ENCODE measurements at regions not wholly inside any gene's neighbourhood (a gene's known extent, or its start where the extent isn't known, plus 50 kb on each side); places are given as distances from the start of the nearest gene placed in this dataset.

DNA sequence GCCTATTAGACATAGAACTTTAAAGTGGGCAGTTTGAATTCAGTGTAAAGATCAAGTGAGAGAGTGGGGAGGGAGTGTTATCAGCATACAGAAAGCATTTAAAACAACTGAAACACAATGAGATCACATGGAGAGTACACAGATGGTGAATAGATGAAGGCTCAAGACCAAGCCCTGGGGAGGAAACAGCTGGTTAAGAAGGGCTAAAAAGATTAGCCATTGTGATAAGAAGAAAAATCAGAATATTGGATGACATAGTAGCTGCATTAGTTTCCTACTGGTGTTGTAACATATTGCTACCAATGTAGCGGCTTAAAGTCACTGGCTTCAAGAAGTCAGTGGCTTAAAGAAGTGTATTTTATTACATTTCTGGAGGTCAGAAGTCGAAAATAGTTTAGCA lies 443.4 kb upstream of the RGS18 start:
- Histone ChIP-seq H3K14ac (replicated peaks; ENCODE audit: low read depth, low read length) (no peak overlapping the region), H3K23ac (ENCODE audit: low read depth, low read length) (no peak overlapping the region)
- CTCF ChIA-PET, result no interaction called here

More for the DNA sequence above, 443.4 kb upstream of the RGS18 start:
- Histone ChIP-seq H2AK5ac (ENCODE audit: low read depth, low read length) (no peak overlapping the region), H3K18ac (ENCODE audit: low read depth, low read length) (no peak overlapping the region), H3K4me3 (ENCODE audit: insufficient read depth, low read depth, low read length) (no peak overlapping the region), H2BK20ac (ENCODE audit: low read depth, low read length) (no peak overlapping the region), H4K20me1 (ENCODE audit: insufficient read depth, low read length) (no peaks in the 10 kb centered on the region), H3K9ac (ENCODE audit: low read depth, low read length) (no peak overlapping the region), H3K27ac (ENCODE audit: insufficient read depth, low read length) (no peak overlapping the region), H2BK120ac (ENCODE audit: low read depth, low read length) (no peak overlapping the region), H2BK5ac (ENCODE audit: low read depth, low read length, poor library complexity, severe bottlenecking) (no peak overlapping the region), H4K91ac (ENCODE audit: insufficient read depth, low read depth, low read length) (no peak overlapping the region), H2AFZ (replicated peaks; ENCODE audit: low read length, poor library complexity) (no peak overlapping the region), H4K8ac (ENCODE audit: low read depth in 2 of 2, low read length in 2 of 2) (no peak overlapping the region), H4K5ac (ENCODE audit: low read depth, low read length) (no peak overlapping the region), H3K56ac (ENCODE audit: extremely low read depth, insufficient read depth, low read length) (no peak overlapping the region), H3K27me3 (ENCODE audit: control insufficient read depth, insufficient read depth, low read length) (no peaks in the 10 kb centered on the region), H3K4me2 (ENCODE audit: low read depth, low read length) (no peak overlapping the region), H3K36me3 (ENCODE audit: control insufficient read depth, insufficient read depth, low read length) (no peaks in the 10 kb centered on the region), H2AK9ac (replicated peaks; ENCODE audit: low read depth, low read length, poor library complexity) (no peak overlapping the region), H3K4me1 (ENCODE audit: control insufficient read depth, insufficient read depth, low read length) (no peaks in the 10 kb centered on the region), H3K4ac (ENCODE audit: low read depth, low read length) (no peak overlapping the region), H3K9me1 (ENCODE audit: insufficient read depth, low read length) (no peaks in the 10 kb centered on the region), H3K79me1 (ENCODE audit: low read depth in 1 of 2, low read length in 2 of 2) (no peaks in the 10 kb centered on the region), H3K9me3 (ENCODE audit: control insufficient read depth, insufficient read depth, low read length) (no peaks in the 10 kb centered on the region), H2BK15ac (ENCODE audit: low read depth, low read length) (no peak overlapping the region)
- no peak for TF ChIP-seq CEBPB (IDR thresholded peaks at IDR 0.05; ENCODE audit: low read depth, low read length)
- dilution Hi-C loops (cut with HindIII; ENCODE audit: low sequenced_read_pairs, unreplicated experiment) (no loop called here), intact Hi-C loops (cut with micrococcal nuclease) (no loop called here), in situ Hi-C loops (cut with MboI; ENCODE audit: low sequenced_read_pairs) (no loop called here)
- no CpG with 5 or more reads among the region's 2 CpGs for WGBS, 2 experiments (ENCODE audit: extremely low coverage in 2 of 2, insufficient read length in 1 of 2)
- BruUV-seq (replicated peaks), result no TSS peak
- POLR2A ChIA-PET (ENCODE audit: unreplicated experiment), result no interaction called here
- ATAC-seq (ENCODE audit: low read depth) (no peak), DNase-seq (no peak)

Data from IMR-90 (cell line).